ENCODE measurements at regions not wholly inside any gene's neighbourhood (a gene's known extent, or its start where the extent isn't known, plus 50 kb on each side); places are given as distances from the start of the nearest gene placed in this dataset.
"Not testable (repeated sequence)": the region's sequence is repeated elsewhere in the genome, so short reads cannot be mapped to it uniquely, and the experiment has no call there.

DNA sequence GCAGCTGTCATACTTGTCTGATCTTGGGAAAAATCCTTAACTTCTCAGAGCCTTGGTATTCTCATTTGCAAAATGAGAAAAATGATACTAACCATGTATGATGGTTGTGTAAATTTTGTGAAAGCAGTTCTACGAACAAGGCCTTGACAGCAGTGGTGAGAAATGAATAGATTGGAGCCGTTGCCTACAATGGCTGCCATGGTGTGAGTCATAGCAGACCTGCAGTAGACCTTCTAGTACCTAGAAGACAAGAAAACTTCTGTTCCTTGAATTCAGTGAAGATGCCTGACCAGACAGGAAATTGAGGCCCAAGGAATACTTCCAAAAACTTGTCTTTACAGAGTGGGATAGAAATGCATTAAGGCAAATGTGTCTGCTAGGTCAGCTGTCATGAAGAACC is 338.9 kb downstream of the QKI start:
- no peak for DNase-seq (ENCODE audit: low read depth)
- H3K4me3 ChIP-seq (replicated peaks; ENCODE audit: low read depth, low read length) = no peak overlapping the region
- TF ChIP-seq, protein P1, sequence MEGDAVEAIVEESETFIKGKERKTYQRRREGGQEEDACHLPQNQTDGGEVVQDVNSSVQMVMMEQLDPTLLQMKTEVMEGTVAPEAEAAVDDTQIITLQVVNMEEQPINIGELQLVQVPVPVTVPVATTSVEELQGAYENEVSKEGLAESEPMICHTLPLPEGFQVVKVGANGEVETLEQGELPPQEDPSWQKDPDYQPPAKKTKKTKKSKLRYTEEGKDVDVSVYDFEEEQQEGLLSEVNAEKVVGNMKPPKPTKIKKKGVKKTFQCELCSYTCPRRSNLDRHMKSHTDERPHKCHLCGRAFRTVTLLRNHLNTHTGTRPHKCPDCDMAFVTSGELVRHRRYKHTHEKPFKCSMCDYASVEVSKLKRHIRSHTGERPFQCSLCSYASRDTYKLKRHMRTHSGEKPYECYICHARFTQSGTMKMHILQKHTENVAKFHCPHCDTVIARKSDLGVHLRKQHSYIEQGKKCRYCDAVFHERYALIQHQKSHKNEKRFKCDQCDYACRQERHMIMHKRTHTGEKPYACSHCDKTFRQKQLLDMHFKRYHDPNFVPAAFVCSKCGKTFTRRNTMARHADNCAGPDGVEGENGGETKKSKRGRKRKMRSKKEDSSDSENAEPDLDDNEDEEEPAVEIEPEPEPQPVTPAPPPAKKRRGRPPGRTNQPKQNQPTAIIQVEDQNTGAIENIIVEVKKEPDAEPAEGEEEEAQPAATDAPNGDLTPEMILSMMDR (IDR thresholded peaks at IDR 0.05; ENCODE audit: low read length, missing control alignments) = no peak

DNA sequence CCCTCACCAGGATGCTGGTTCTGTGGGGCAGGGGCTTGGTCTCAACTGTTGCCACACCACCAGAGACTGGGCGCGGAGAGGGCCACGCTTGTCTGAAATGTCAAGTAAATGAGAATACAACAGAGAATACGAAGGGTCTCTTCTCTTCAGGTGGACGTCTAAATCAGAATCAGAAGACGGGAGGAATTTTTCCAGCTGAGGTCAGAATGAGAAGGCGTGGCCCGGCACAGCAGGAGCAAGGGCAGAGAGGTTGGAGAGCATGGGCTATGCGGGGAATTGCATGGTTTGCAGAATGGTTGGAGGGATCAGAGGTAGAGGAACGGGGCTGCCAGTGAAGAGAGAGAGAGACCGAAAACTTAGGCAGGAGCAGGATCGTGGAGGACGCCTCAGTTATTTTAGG is 337.9 kb downstream of the QKI start:
- no peak overlapping the region for H3K4me3 ChIP-seq (replicated peaks; ENCODE audit: low read depth, low read length)
- TF ChIP-seq, protein P1 (IDR thresholded peaks at IDR 0.05; ENCODE audit: low read length, missing control alignments) = no peak
- no peak for DNase-seq (ENCODE audit: low read depth)

DNA sequence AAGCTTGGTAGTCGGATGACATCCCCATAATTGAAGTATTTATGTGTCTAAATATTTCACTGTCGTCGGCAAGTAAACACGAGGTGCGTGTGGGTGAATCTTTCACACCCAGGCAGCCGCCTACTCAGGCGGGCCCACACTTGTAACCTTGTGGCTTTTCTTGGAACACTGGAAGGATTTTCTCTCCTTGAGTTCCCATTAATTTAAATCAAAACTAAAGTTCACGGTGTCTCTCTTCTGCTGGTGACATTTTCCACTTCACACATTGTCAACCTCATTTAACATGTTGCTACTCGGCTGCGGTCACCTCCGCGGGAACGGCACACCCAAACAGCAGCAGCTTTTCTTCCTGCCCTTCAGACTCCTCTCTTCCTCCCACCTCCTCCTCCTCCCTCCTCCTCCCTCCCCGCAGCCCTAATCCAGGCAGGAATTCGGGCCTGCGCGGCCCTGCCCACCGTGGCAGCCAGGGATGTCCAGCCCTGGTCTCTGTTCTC is 336.6 kb downstream of the QKI start:
- TF ChIP-seq, protein P1 (IDR thresholded peaks at IDR 0.05; ENCODE audit: low read length, missing control alignments) = no peak
- no peak for DNase-seq (ENCODE audit: low read depth)
- H3K4me3 ChIP-seq (replicated peaks; ENCODE audit: low read depth, low read length) = no peak overlapping the region

DNA sequence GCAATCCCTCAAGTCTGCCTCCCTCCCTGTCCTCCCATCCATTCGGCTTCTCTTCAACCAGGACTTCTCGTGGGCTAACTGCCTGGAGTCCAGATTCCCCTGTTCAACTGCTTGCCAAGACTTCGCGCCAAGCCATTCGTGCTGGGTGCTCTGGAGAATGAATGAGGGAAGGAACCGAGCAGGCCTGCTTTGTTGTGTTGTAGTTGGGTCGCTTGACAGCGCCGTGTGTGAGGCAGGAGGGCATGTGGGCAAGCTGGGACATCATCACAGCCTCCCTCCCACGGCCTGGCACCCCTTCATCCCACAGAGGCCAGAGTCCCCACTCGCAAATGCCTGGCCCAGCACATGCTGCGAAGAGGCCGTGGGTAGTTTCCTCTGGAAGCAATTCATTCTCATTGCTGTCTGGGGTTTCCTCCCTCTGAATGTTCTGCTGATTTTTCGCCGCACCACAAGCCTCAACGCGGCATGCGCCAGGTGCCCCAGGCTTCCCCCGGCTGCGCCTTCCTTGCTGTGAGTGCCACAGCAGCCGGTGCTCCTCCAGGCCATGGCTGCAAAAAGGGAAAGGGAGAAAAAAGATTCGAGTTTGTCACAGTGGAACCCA is 336.0 kb downstream of the QKI start:
- H3K4me3 ChIP-seq (replicated peaks; ENCODE audit: low read depth, low read length) = no peak overlapping the region
- TF ChIP-seq, protein P1 (IDR thresholded peaks at IDR 0.05; ENCODE audit: low read length, missing control alignments) = no peak
- DNase-seq (ENCODE audit: low read depth) = no peak

DNA sequence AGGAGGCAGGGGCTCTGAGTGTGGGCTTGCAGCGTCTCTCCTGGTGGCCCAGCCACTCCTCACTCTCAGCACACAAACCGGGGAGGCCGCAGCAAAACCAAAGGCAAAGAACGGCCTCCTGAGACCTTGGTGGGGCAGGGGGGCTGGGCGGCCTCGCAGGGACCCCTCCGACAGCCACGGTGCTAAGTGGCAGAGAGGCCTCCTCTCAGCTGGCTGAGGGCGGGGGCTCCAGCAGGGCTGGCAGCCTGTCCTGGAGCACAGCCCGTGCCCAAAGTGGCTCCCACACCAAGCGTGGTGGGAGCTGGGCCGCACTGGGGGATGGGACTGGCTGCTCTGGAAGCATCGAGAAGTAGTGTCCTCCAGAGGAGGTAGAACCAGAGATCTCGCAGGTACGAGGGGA is 334.4 kb downstream of the QKI start:
- no peak for DNase-seq (ENCODE audit: low read depth)
- TF ChIP-seq, protein P1 (IDR thresholded peaks at IDR 0.05; ENCODE audit: low read length, missing control alignments) = no peak
- no peak overlapping the region for H3K4me3 ChIP-seq (replicated peaks; ENCODE audit: low read depth, low read length)

DNA sequence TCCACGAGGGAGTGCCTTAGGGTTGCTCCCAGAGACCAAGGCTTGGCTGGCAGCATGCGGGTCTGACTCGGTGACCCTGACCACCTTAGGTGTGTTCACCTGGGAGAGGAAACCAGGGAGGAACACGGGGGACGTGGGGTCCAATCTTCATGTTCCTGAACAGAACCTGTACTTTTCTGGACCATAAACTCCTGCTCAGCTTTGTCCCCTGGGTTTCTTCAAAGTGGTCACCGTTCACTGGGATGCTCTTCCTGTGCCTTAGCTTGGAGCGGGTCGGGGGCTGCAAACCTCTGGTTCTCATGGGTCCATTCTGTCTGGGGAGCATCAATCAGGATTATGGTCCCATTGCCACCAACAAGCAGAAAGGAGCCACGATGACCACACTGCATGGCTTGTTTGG is 333.5 kb downstream of the QKI start:
- TF ChIP-seq, protein P1 (IDR thresholded peaks at IDR 0.05; ENCODE audit: low read length, missing control alignments) = no peak
- no peak overlapping the region for H3K4me3 ChIP-seq (replicated peaks; ENCODE audit: low read depth, low read length)
- no peak for DNase-seq (ENCODE audit: low read depth)

DNA sequence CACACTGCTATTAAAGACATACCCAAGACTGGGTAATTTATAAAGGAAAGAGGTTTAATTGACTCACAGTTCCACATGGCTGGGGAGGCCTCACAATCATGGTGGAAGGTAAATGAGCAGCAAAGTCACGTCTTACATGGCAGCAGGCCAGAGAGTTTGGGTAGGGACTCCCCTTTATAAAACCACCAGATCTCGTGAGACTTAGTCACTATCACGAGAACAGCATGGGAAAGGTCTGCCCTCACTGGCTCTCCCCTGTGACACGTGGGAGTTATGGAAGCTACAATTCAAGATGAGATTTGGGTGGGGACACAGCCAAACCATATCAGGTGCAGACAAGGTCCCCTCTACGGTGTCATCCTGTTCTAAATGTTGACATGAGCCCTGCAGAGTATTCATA is 332.5 kb downstream of the QKI start:
- H3K4me3 ChIP-seq (replicated peaks; ENCODE audit: low read depth, low read length); DNase-seq (ENCODE audit: low read depth): not testable (repeated sequence)
